SK-N-SH treated with all-trans-retinoic acid at 6 μM for 48 hours (cell line): ENCODE measurements at regions not wholly inside any gene's neighbourhood (a gene's known extent, or its start where the extent isn't known, plus 50 kb on each side); places are given as distances from the start of the nearest gene placed in this dataset.

ENCODE experiments used
- ATAC-seq: fragments of 200-7000 bp; cut with Tn5 transposase; 3 replicates; pipeline ENCODE4 v1.9.1; 2020; ENCODE audit warnings: mild to moderate bottlenecking, moderate library complexity
- ARNTL ChIP-seq: fragments of 450-650 bp; formaldehyde crosslinking; IDR thresholded peaks from 2 replicates; pipeline ENCODE4 v1.5.0; 2020; ENCODE audit warnings: low read depth, mild to moderate bottlenecking, moderate library complexity, borderline replicate concordance
- BACH2 ChIP-seq: fragments of 250-450 bp; sonication (Bioruptor Pico); IDR thresholded peaks from 2 replicates; pipeline ENCODE4 v1.9.0; 2021; ENCODE audit warnings: mild to moderate bottlenecking, borderline replicate concordance
- CSDC2 ChIP-seq: fragments of 250-450 bp; sonication (Bioruptor Pico); IDR thresholded peaks from 2 replicates; pipeline ENCODE4 v1.5.0; 2020; ENCODE audit warnings: mild to moderate bottlenecking, moderate library complexity
- ESRRG ChIP-seq: fragments of 250-450 bp; sonication (Bioruptor Pico); IDR thresholded peaks from 2 replicates; pipeline ENCODE4 v1.6.1; 2021; ENCODE audit warnings: mild to moderate bottlenecking
- GLIS3 ChIP-seq: fragments of 250-450 bp; sonication (Bioruptor Pico); IDR thresholded peaks from 2 replicates; pipeline ENCODE4 v1.5.0; 2020; ENCODE audit warnings: mild to moderate bottlenecking, moderate library complexity
- ISL1 ChIP-seq: fragments of 250-450 bp; sonication (Bioruptor Pico); IDR thresholded peaks from 2 replicates; pipeline ENCODE4 v2.1.2; 2022; ENCODE audit warnings: mild to moderate bottlenecking, moderate library complexity
- RARB ChIP-seq: fragments of 250-450 bp; sonication (Bioruptor Pico); IDR thresholded peaks from 2 replicates; pipeline ENCODE4 v1.8.0; 2021; ENCODE audit warnings: mild to moderate bottlenecking, moderate library complexity
- SNAI2 ChIP-seq: fragments of 250-450 bp; sonication (Bioruptor Pico); IDR thresholded peaks from 2 replicates; pipeline ENCODE4 v1.5.0; 2020; ENCODE audit warnings: mild to moderate bottlenecking, moderate library complexity
- TCF4 ChIP-seq: fragments of 250-450 bp; sonication (Bioruptor Pico); IDR thresholded peaks from 2 replicates; pipeline ENCODE4 v1.8.0; 2021; ENCODE audit warnings: mild to moderate bottlenecking, moderate library complexity, borderline replicate concordance
- TOX ChIP-seq: fragments of 250-450 bp; sonication (Bioruptor Pico); IDR thresholded peaks from 2 replicates; pipeline ENCODE4 v1.8.0; 2021; ENCODE audit warnings: mild to moderate bottlenecking, moderate library complexity, borderline replicate concordance
- ZC3H10 ChIP-seq: fragments of 250-450 bp; sonication (Bioruptor Pico); IDR thresholded peaks from 2 replicates; pipeline ENCODE4 v1.5.1; 2021; ENCODE audit warnings: mild to moderate bottlenecking, moderate library complexity
- ZFP30 ChIP-seq: fragments of 450-650 bp; formaldehyde crosslinking; IDR thresholded peaks from 2 replicates; pipeline ENCODE4 v1.5.0; 2022; ENCODE audit warnings: mild to moderate bottlenecking, moderate library complexity
- ZNF565 ChIP-seq: fragments of 450-650 bp; formaldehyde crosslinking; conservative IDR thresholded peaks from 2 replicates; pipeline ENCODE4 v1.5.0; 2020; ENCODE audit warnings: low read depth, mild to moderate bottlenecking, moderate library complexity
- ZNF70 ChIP-seq: fragments of 450-650 bp; formaldehyde crosslinking; IDR thresholded peaks from 2 replicates; pipeline ENCODE4 v1.5.0; 2020; ENCODE audit warnings: mild to moderate bottlenecking, moderate library complexity
- ZNF8 ChIP-seq: fragments of 450-650 bp; formaldehyde crosslinking; IDR thresholded peaks from 2 replicates; pipeline ENCODE4 v1.5.0; 2020; ENCODE audit warnings: mild to moderate bottlenecking, moderate library complexity
- TF ChIP-seq, protein P1 (sequence below): fragments of 250-450 bp; sonication (Bioruptor Pico); IDR thresholded peaks from 2 replicates; pipeline ENCODE4 v1.8.0; 2021; ENCODE audit warnings: low read depth, mild to moderate bottlenecking, moderate library complexity, borderline replicate concordance
- TF ChIP-seq, protein P2 (sequence below): fragments of 250-450 bp; sonication (Bioruptor Pico); IDR thresholded peaks from 2 replicates; pipeline ENCODE4 v1.5.0; 2020; ENCODE audit warnings: mild to moderate bottlenecking, moderate library complexity
- TF ChIP-seq, protein P3 (sequence below): fragments of 250-450 bp; sonication (Bioruptor Pico); IDR thresholded peaks from 2 replicates; pipeline ENCODE4 v1.8.0; 2020; ENCODE audit warnings: mild to moderate bottlenecking, moderate library complexity, borderline replicate concordance
- TF ChIP-seq, protein P4 (sequence below): fragments of 250-450 bp; sonication (Bioruptor Pico); IDR thresholded peaks from 2 replicates; pipeline ENCODE4 v1.5.1; 2020; ENCODE audit warnings: low read depth, mild to moderate bottlenecking, moderate library complexity

DNA sequence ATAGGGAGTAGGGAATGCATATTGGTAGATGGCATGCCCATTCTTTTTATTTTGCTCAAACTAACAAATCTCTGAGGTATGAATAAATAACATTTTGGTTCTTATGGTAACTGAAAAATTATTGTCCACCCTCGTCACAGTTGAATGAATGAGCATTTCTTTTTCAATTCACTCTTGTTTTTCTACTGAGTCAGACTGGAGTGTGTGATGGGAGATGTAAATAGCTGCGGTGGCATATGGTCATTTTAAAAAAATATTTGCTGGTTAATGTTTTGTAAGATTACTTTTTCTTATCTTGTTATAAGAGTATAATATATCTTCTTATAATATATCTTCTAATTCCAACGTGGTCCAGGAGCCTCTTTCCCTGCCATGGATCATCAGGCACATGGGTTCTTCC, 586.5 kb downstream of the SLITRK5 start:
- no peak for TF ChIP-seq GLIS3
- TF ChIP-seq, protein P1, sequence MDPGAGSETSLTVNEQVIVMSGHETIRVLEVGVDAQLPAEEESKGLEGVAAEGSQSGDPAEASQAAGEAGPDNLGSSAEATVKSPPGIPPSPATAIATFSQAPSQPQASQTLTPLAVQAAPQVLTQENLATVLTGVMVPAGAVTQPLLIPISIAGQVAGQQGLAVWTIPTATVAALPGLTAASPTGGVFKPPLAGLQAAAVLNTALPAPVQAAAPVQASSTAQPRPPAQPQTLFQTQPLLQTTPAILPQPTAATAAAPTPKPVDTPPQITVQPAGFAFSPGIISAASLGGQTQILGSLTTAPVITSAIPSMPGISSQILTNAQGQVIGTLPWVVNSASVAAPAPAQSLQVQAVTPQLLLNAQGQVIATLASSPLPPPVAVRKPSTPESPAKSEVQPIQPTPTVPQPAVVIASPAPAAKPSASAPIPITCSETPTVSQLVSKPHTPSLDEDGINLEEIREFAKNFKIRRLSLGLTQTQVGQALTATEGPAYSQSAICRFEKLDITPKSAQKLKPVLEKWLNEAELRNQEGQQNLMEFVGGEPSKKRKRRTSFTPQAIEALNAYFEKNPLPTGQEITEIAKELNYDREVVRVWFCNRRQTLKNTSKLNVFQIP: no peak
- TF ChIP-seq TOX: no peak
- TF ChIP-seq, protein P2, sequence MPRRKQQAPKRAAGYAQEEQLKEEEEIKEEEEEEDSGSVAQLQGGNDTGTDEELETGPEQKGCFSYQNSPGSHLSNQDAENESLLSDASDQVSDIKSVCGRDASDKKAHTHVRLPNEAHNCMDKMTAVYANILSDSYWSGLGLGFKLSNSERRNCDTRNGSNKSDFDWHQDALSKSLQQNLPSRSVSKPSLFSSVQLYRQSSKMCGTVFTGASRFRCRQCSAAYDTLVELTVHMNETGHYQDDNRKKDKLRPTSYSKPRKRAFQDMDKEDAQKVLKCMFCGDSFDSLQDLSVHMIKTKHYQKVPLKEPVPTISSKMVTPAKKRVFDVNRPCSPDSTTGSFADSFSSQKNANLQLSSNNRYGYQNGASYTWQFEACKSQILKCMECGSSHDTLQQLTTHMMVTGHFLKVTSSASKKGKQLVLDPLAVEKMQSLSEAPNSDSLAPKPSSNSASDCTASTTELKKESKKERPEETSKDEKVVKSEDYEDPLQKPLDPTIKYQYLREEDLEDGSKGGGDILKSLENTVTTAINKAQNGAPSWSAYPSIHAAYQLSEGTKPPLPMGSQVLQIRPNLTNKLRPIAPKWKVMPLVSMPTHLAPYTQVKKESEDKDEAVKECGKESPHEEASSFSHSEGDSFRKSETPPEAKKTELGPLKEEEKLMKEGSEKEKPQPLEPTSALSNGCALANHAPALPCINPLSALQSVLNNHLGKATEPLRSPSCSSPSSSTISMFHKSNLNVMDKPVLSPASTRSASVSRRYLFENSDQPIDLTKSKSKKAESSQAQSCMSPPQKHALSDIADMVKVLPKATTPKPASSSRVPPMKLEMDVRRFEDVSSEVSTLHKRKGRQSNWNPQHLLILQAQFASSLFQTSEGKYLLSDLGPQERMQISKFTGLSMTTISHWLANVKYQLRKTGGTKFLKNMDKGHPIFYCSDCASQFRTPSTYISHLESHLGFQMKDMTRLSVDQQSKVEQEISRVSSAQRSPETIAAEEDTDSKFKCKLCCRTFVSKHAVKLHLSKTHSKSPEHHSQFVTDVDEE (CRISPR knock-in tag): no peak
- TF ChIP-seq, protein P3, sequence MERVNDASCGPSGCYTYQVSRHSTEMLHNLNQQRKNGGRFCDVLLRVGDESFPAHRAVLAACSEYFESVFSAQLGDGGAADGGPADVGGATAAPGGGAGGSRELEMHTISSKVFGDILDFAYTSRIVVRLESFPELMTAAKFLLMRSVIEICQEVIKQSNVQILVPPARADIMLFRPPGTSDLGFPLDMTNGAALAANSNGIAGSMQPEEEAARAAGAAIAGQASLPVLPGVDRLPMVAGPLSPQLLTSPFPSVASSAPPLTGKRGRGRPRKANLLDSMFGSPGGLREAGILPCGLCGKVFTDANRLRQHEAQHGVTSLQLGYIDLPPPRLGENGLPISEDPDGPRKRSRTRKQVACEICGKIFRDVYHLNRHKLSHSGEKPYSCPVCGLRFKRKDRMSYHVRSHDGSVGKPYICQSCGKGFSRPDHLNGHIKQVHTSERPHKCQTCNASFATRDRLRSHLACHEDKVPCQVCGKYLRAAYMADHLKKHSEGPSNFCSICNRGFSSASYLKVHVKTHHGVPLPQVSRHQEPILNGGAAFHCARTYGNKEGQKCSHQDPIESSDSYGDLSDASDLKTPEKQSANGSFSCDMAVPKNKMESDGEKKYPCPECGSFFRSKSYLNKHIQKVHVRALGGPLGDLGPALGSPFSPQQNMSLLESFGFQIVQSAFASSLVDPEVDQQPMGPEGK (CRISPR knock-in tag): no peak
- TF ChIP-seq ZNF8 (CRISPR knock-in tag): no peak
- no peak for TF ChIP-seq ISL1 (CRISPR knock-in tag)
- TF ChIP-seq RARB (CRISPR knock-in tag): no peak
- no peak for ATAC-seq

DNA sequence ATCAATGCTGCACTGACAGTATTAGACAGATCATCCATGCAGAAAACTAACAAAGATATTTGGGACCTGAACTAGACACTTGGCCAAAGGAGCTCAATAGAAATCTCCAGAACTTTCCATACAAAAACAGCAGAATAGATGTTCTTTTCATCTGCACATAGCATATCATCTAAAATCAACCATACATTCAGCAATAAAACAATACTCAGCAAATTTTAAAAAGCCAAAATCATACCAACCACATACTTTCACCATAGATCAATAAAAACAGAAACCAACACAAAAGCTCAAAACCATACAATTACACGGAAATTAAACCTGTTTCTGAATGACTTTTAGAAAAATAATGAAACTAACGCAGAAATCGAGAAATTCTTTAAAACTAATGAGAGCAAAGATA, 592.6 kb downstream of the SLITRK5 start:
- ATAC-seq: no peak
- TF ChIP-seq GLIS3: no peak
- no peak for TF ChIP-seq BACH2

DNA sequence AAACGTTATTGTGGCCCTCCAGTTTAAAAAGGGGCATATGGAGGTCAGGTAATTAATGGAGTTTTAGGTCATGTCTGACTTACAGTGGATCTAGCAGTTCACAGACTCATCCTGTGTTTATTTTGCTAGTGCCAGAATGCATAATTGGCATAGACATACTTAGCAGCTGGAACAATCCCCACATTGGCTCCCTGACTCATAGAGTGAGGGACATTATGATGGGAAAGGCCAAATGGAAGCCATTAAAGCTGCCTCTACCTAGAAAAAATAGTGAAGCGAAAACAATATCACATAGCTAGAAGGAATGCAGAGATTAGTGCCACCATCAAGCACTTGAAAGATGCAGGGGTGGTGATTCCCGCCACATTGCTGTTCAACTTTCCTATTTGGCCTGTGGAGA, 610.7 kb downstream of the SLITRK5 start:
- no peak for ATAC-seq

DNA sequence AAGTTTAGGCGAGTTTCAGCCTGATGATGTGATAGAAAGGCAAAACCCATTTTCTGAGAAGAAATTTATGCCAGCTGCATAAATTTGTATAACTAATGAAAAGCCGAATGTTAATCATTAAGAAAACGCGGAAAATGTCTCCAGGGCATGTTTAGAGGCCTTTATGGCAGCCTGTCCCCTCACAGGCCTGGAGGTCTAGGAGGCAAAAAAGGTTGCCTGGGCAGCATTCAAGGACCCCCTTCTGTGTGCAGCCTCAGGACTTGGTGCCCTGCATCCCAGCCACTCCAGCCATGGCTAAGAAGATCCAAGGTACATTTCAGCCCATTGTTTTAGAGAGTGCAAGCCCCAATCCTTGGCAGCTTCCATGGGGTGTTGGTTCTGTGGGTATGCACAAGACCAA, 614.2 kb downstream of the SLITRK5 start:
- ATAC-seq: no peak
- TF ChIP-seq SNAI2 (CRISPR knock-in tag): no peak
- no peak for TF ChIP-seq ZFP30
- TF ChIP-seq ESRRG: no peak
- no peak for TF ChIP-seq ARNTL (CRISPR knock-in tag)
- TF ChIP-seq ZNF70 (CRISPR knock-in tag): no peak
- TF ChIP-seq ZNF565 (CRISPR knock-in tag): no peak

More for the DNA sequence above, 610.7 kb downstream of the SLITRK5 start:
- TF ChIP-seq, protein P3 (CRISPR knock-in tag): no peak
- TF ChIP-seq ZNF70 (CRISPR knock-in tag): no peak
- TF ChIP-seq, protein P1: no peak
- TF ChIP-seq, protein P4, sequence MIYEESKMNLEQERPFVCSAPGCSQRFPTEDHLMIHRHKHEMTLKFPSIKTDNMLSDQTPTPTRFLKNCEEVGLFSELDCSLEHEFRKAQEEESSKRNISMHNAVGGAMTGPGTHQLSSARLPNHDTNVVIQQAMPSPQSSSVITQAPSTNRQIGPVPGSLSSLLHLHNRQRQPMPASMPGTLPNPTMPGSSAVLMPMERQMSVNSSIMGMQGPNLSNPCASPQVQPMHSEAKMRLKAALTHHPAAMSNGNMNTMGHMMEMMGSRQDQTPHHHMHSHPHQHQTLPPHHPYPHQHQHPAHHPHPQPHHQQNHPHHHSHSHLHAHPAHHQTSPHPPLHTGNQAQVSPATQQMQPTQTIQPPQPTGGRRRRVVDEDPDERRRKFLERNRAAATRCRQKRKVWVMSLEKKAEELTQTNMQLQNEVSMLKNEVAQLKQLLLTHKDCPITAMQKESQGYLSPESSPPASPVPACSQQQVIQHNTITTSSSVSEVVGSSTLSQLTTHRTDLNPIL (CRISPR knock-in tag): no peak
- no peak for TF ChIP-seq TCF4
- no peak for TF ChIP-seq TOX
- no peak for TF ChIP-seq CSDC2 (CRISPR knock-in tag)
- TF ChIP-seq ZNF8 (CRISPR knock-in tag): no peak
- TF ChIP-seq ZFP30: no peak
- TF ChIP-seq GLIS3: no peak
- no peak for TF ChIP-seq ARNTL (CRISPR knock-in tag)
- TF ChIP-seq ZC3H10: no peak
- no peak for TF ChIP-seq ISL1 (CRISPR knock-in tag)
- TF ChIP-seq ESRRG: no peak
